GM23248 (cell line): ENCODE measurements at regions not wholly inside any gene's neighbourhood (a gene's known extent, or its start where the extent isn't known, plus 50 kb on each side); places are given as distances from the start of the nearest gene placed in this dataset.

Experiments used
- DNase-seq: peaks from one replicate; pipeline ENCODE4 v3.0.0-alpha.2; 2015
- H2AFZ ChIP-seq: fragments of 200-600 bp; sonication (generic); 2 replicates; pipeline ENCODE4 v1.6.1; 2016; ENCODE audit warnings: antibody characterized with exemption
- H3F3A ChIP-seq: fragments of 200-600 bp; sonication (generic); 2 replicates; pipeline ENCODE4 v1.6.1; 2016; ENCODE audit warnings: mild to moderate bottlenecking, antibody characterized with exemption, mixed run types; ENCODE audit not compliant: insufficient read depth
- H3K27ac ChIP-seq: fragments of 200-600 bp; sonication (generic); 2 replicates; pipeline ENCODE4 v1.5.1; 2016; ENCODE audit warnings: mild to moderate bottlenecking
- H3K27me3 ChIP-seq: fragments of 200-600 bp; sonication (generic); replicated peaks from 2 replicates; pipeline ENCODE4 v1.6.1; 2016; ENCODE audit warnings: mild to moderate bottlenecking; ENCODE audit not compliant: insufficient read depth
- H3K36me3 ChIP-seq: fragments of 200-600 bp; sonication (generic); 2 replicates; pipeline ENCODE4 v1.6.1; 2016; ENCODE audit warnings: low read depth, mild to moderate bottlenecking
- H3K4me1 ChIP-seq: fragments of 200-600 bp; sonication (generic); 2 replicates; pipeline ENCODE4 v1.6.1; 2016; ENCODE audit warnings: mild to moderate bottlenecking; ENCODE audit not compliant: insufficient read depth
- H3K4me2 ChIP-seq: fragments of 200-600 bp; sonication (generic); one replicate; pipeline ENCODE4 v1.6.1; 2016; ENCODE audit warnings: mild to moderate bottlenecking; ENCODE audit not compliant: unreplicated experiment
- H3K4me3 ChIP-seq: fragments of 200-600 bp; sonication (generic); 2 replicates; pipeline ENCODE4 v1.5.1; 2016; ENCODE audit warnings: mild to moderate bottlenecking
- H3K79me2 ChIP-seq: fragments of 200-600 bp; sonication (generic); 2 replicates; pipeline ENCODE4 v1.6.1; 2016; ENCODE audit warnings: mild to moderate bottlenecking; ENCODE audit not compliant: insufficient read depth
- H3K9ac ChIP-seq: fragments of 200-600 bp; sonication (generic); 2 replicates; pipeline ENCODE4 v1.6.1; 2016; ENCODE audit warnings: mild to moderate bottlenecking
- H3K9me2 ChIP-seq: fragments of 200-600 bp; sonication (generic); 2 replicates; pipeline ENCODE4 v1.6.1; 2016; ENCODE audit warnings: mixed run types, mild to moderate bottlenecking, moderate library complexity; ENCODE audit not compliant: insufficient read depth
- H3K9me3 ChIP-seq: fragments of 200-600 bp; sonication (generic); one replicate; pipeline ENCODE4 v1.6.1; 2017; ENCODE audit warnings: low read depth
- H4K20me1 ChIP-seq: fragments of 200-600 bp; sonication (generic); 2 replicates; pipeline ENCODE4 v1.6.0; 2016; ENCODE audit not compliant: insufficient read depth
- EZH2 ChIP-seq: fragments of 200-600 bp; sonication (generic); IDR thresholded peaks from 2 replicates; pipeline ENCODE4 v1.6.1; 2018; ENCODE audit warnings: antibody characterized with exemption, mild to moderate bottlenecking; ENCODE audit not compliant: insufficient read depth, poor library complexity, severe bottlenecking
- EZH2phosphoT487 ChIP-seq: fragments of 200-600 bp; sonication (generic); IDR thresholded peaks from 2 replicates; pipeline ENCODE4 v1.6.1; 2018; ENCODE audit warnings: antibody characterized with exemption, moderate library complexity, mild to moderate bottlenecking, low read depth; ENCODE audit not compliant: insufficient read depth
- WGBS, 2 experiments: methylation state at CpG; one replicate each; pipeline ENCODE4 v1.1.6; 2015 to 2017; ENCODE audit warnings: low lambda C conversion rate in 2 of 2, low coverage in 1 of 2; ENCODE audit errors: missing lambda C conversion rate in 2 of 2; 5-methylcytosine and 5-hydroxymethylcytosine counted together
- in situ Hi-C: fragments of 300-500 bp; cut with MboI; formaldehyde crosslinking; loops from 2 replicates; pipeline ENCODE4 v1.15.0; 2020

DNA sequence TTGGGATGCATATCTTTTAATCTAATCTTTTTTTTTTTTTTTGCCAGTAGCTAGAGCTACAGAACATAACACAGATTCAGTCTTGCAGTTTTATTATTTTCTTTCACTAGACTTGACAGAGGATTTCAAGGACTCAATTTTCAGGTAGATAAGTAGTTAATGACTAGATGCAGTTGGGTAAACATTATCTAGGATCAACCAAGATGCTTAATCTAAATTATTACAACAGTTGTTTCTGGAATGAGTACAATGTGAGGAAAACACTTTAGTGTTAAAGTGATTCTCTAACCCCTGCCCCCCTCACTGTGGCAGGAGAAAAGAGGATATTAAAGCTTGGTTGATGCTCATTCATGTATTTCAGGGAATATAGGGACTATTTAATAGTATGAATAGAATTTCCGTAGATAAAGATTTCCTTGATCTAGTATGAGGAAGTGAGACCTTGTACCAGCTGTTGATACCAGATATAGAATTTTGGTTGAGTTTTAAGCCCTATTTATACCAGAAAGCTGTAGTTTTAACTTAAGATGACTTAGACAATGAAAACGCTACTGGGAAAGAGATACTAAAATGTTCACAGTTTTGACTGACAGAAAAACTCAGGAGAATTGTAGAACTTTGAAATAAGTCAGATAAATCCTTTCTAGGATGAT lies 389.0 kb upstream of the C2CD4B start:
- Histone ChIP-seq H3K27me3 (no peaks in the 10 kb centered on the region), H3K36me3 (no peaks in the 10 kb centered on the region), H3K9ac (no peak overlapping the region), H3K9me3 (no peaks in the 10 kb centered on the region), H3K4me3 (no peak overlapping the region), H2AFZ (no peak overlapping the region), H3F3A (peaks cover 17% of the 10 kb centered on the region), H4K20me1 (no peaks in the 10 kb centered on the region), H3K79me2 (peaks cover 55% of the 10 kb centered on the region), H3K27ac (no peak overlapping the region), H3K4me2 (no peak overlapping the region), H3K9me2 (no peaks in the 10 kb centered on the region), H3K4me1 (peaks cover 22% of the 10 kb centered on the region)
- no peak for TF ChIP-seq EZH2
- TF ChIP-seq EZH2phosphoT487 = no peak
- WGBS, 2 experiments = 96 to 98% methylated on average over 2 of the region's 2 CpGs
- no peak for DNase-seq
- in situ Hi-C loops = no loop called here

GRCh38 chr15:62558640-62559380 lies 393.7 kb upstream of the C2CD4B start:
- H3K27me3 ChIP-seq = no peaks in the 10 kb centered on the region
- no peaks in the 10 kb centered on the region for H3K9me3 ChIP-seq
- TF ChIP-seq EZH2 (no peak), EZH2phosphoT487 (no peak)
- peak overlapping the region; percentile 65 for H3K9ac ChIP-seq
- no peaks in the 10 kb centered on the region for H4K20me1 ChIP-seq
- WGBS, 2 experiments = 13 to 17% methylated on average over 8 of the region's 8 CpGs
- H3K79me2 ChIP-seq = peaks cover 34% of the 10 kb centered on the region
- peak overlapping the region; percentile 58 for H3K4me3 ChIP-seq
- H3K4me2 ChIP-seq = peak overlapping the region; percentile 72
- H3K9me2 ChIP-seq = no peaks in the 10 kb centered on the region
- H3K4me1 ChIP-seq = peaks cover 26% of the 10 kb centered on the region
- in situ Hi-C loops = no loop called here
- no peaks in the 10 kb centered on the region for H3K36me3 ChIP-seq
- peak overlapping the region; percentile 64 for H2AFZ ChIP-seq
- DNase-seq = peak; percentile 87
- peak overlapping the region; percentile 86 for H3K27ac ChIP-seq
- peaks cover 22% of the 10 kb centered on the region for H3F3A ChIP-seq

DNA sequence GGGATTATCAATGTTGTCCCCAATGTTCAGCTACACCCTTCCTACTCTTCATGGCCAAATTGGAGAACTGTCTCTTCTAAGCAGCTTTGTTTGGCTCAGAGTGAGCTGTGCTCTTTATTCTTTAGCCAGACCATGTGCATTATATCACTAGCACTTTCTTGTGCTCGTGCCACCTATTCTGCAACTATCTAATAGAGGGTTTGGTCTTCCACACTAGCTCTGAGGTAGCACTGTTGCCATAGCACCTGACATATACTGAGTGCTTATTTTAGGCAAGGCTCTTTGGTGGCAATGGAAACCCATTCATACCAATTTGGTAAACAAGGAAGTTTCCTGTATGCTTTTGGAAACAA lies 394.3 kb upstream of the C2CD4B start:
- Histone ChIP-seq H3K36me3 (no peaks in the 10 kb centered on the region), H3K79me2 (peaks cover 39% of the 10 kb centered on the region), H3K9me3 (no peaks in the 10 kb centered on the region), H3K9ac (peak overlapping the region; percentile 65), H3K9me2 (no peaks in the 10 kb centered on the region), H3K27me3 (no peaks in the 10 kb centered on the region), H3K4me3 (peak overlapping the region; percentile 58), H3F3A (peaks cover 22% of the 10 kb centered on the region), H4K20me1 (no peaks in the 10 kb centered on the region), H3K4me1 (peaks cover 26% of the 10 kb centered on the region), H2AFZ (peak overlapping the region; percentile 64), H3K4me2 (peak overlapping the region; percentile 72), H3K27ac (peak overlapping the region; percentile 86)
- no peak for DNase-seq
- in situ Hi-C loops = no loop called here
- TF ChIP-seq EZH2phosphoT487 (no peak), EZH2 (no peak)
- WGBS, 2 experiments = 30 to 35% methylated on average over 1 of the region's 1 CpG

GRCh38 chr15:62561059-62561519 lies 396.0 kb upstream of the C2CD4B start:
- Histone ChIP-seq H3K27me3 (no peaks in the 10 kb centered on the region), H3K79me2 (peaks cover 37% of the 10 kb centered on the region), H3K36me3 (no peaks in the 10 kb centered on the region), H4K20me1 (no peaks in the 10 kb centered on the region), H3K4me3 (no peak overlapping the region), H3K4me1 (peaks cover 38% of the 10 kb centered on the region), H3K9me2 (no peaks in the 10 kb centered on the region), H3K27ac (no peak overlapping the region), H3K9ac (no peak overlapping the region), H3K4me2 (no peak overlapping the region), H3F3A (peaks cover 29% of the 10 kb centered on the region), H2AFZ (no peak overlapping the region), H3K9me3 (no peaks in the 10 kb centered on the region)
- WGBS, 2 experiments = 88 to 91% methylated on average over 11 of the region's 11 CpGs
- in situ Hi-C loops = no loop called here
- TF ChIP-seq EZH2phosphoT487 (no peak), EZH2 (no peak)
- no peak for DNase-seq
